Sigmoid colon (tissue), 6 donors: ENCODE measurements at regions not wholly inside any gene's neighbourhood (a gene's known extent, or its start where the extent isn't known, plus 50 kb on each side); places are given as distances from the start of the nearest gene placed in this dataset.

Experiments used
- DNase-seq: peaks from one replicate; pipeline ENCODE4 v3.0.0-alpha.2; 2019
- H3K27ac ChIP-seq, 4 donors: fragments of 200-600 bp; sonication (generic); one replicate each; pipeline ENCODE4 v1.5.1; 2016 to 2019; ENCODE audit warnings: mild to moderate bottlenecking in 1 of 4
- H3K27me3 ChIP-seq, 3 donors: fragments of 200-600 bp; sonication (generic); one replicate each; pipeline ENCODE4 v1.5.1; 2019; ENCODE audit warnings: mild to moderate bottlenecking in 1 of 3
- H3K36me3 ChIP-seq, 4 donors: fragments of 200-600 bp; sonication (generic); one replicate each; pipeline ENCODE4 v1.5.1; 2016 to 2019
- H3K4me1 ChIP-seq, 4 donors: fragments of 200-600 bp; sonication (generic); one replicate each; pipeline ENCODE4 v1.5.1; 2017 to 2019
- H3K4me3 ChIP-seq, 4 donors: fragments of 200-600 bp; sonication (generic); one replicate each; pipeline ENCODE4 v1.5.1; 2017 to 2019; ENCODE audit warnings: mild to moderate bottlenecking in 2 of 4, moderate library complexity in 1 of 4
- H3K9me3 ChIP-seq, 4 donors: fragments of 200-600 bp in 3 of 4; sonication (generic) in 3 of 4; one replicate each; pipeline versions ENCODE4 v1.5.1 to v1.6.1; 2013 to 2019
- EP300 ChIP-seq, 4 donors: sonication (generic); formaldehyde crosslinking; IDR thresholded peaks; one replicate each; pipeline ENCODE4 v1.6.1; 2017; ENCODE audit warnings: antibody characterized with exemption in 4 of 4
- POLR2A ChIP-seq, 2 donors: fragments of 450-650 bp; IDR thresholded peaks; one replicate each; pipeline ENCODE4 v1.6.1; 2016; ENCODE audit warnings: antibody characterized with exemption in 2 of 2, mild to moderate bottlenecking in 2 of 2, moderate library complexity in 2 of 2
- POLR2AphosphoS5 ChIP-seq, 4 donors: sonication (generic); formaldehyde crosslinking; IDR thresholded peaks; one replicate each; pipeline ENCODE4 v1.6.1; 2017; ENCODE audit warnings: antibody characterized with exemption in 4 of 4
- WGBS, 2 donors: extraction: QIAGEN DNeasy Blood & Tissue Kit; methylation state at CpG; one replicate each; pipeline ENCODE4 v1.1.7; 2013; 5-methylcytosine and 5-hydroxymethylcytosine counted together
- intact Hi-C: fragments of 100-400 bp; cut with DNase I; formaldehyde crosslinking; loops from one replicate; pipeline ENCODE4 v1.15.1; 2023
- TF ChIP-seq, protein P1 (sequence below), 4 experiments: fragments of 450-650 bp in 3 of 4; fragments of 200-600 bp in 1 of 4; IDR thresholded peaks; one replicate each; pipeline ENCODE4 v1.5.1; 2016 to 2019; ENCODE audit warnings: antibody characterized with exemption in 4 of 4, mild to moderate bottlenecking in 3 of 4, moderate library complexity in 2 of 4
- donor health status: healthy with polysubstance abuse.
- donor health status: healthy.

- no peak for DNase-seq
- Histone ChIP-seq H3K4me1 (peaks cover 0 to 9% (median 2%) of the 10 kb centered on the region in 4 donors), H3K27ac (no peak overlapping the region), H3K9me3 (no peaks in the 10 kb centered on the region), H3K36me3 (no peaks in the 10 kb centered on the region), H3K27me3 (no peaks in the 10 kb centered on the region), H3K4me3 (no peak overlapping the region)
- 72 to 84% methylated on average over 8 of the region's 8 CpGs for WGBS, 2 donors
- TF ChIP-seq EP300 (IDR thresholded peaks at IDR 0.05), result no peak
- no peak for TF ChIP-seq POLR2A (IDR thresholded peaks at IDR 0.05)
- TF ChIP-seq, protein P1, sequence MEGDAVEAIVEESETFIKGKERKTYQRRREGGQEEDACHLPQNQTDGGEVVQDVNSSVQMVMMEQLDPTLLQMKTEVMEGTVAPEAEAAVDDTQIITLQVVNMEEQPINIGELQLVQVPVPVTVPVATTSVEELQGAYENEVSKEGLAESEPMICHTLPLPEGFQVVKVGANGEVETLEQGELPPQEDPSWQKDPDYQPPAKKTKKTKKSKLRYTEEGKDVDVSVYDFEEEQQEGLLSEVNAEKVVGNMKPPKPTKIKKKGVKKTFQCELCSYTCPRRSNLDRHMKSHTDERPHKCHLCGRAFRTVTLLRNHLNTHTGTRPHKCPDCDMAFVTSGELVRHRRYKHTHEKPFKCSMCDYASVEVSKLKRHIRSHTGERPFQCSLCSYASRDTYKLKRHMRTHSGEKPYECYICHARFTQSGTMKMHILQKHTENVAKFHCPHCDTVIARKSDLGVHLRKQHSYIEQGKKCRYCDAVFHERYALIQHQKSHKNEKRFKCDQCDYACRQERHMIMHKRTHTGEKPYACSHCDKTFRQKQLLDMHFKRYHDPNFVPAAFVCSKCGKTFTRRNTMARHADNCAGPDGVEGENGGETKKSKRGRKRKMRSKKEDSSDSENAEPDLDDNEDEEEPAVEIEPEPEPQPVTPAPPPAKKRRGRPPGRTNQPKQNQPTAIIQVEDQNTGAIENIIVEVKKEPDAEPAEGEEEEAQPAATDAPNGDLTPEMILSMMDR (IDR thresholded peaks at IDR 0.05), result no peak
- TF ChIP-seq POLR2AphosphoS5 (IDR thresholded peaks at IDR 0.05), result no peak
- intact Hi-C loops, result no loop called here
Measured at GRCh38 chr16:24643489-24643888, 86.0 kb upstream of the TNRC6A start.

GRCh38 chr16:24645739-24646645 is 83.5 kb upstream of the TNRC6A start:
- no peaks in the 10 kb centered on the region for H3K9me3 ChIP-seq
- intact Hi-C loops, result loop anchor here (1.0 kb wide), 1 partner anchor 23 kb away; no protein-coding TSS in a partner anchor
- 73 to 80% methylated on average over 5 of the region's 5 CpGs for WGBS, 2 donors
- DNase-seq, result peak; percentile 67
- no peak for TF ChIP-seq POLR2A (IDR thresholded peaks at IDR 0.05)
- peak; percentile 62 to 85 (median 76) for TF ChIP-seq POLR2AphosphoS5 (IDR thresholded peaks at IDR 0.05)
- TF ChIP-seq EP300 (IDR thresholded peaks at IDR 0.05), result peak in 2 of 4 donors; percentile 66 to 89
- no peaks in the 10 kb centered on the region for H3K36me3 ChIP-seq
- no peak overlapping the region for H3K4me3 ChIP-seq
- H3K27ac ChIP-seq, result peak overlapping the region; percentile 32 to 70 (median 64)
- H3K27me3 ChIP-seq, result no peaks in the 10 kb centered on the region
- H3K4me1 ChIP-seq, result peaks cover 0 to 9% (median 2%) of the 10 kb centered on the region in 4 donors

- no peaks in the 10 kb centered on the region for H3K36me3 ChIP-seq
- intact Hi-C loops, result loop anchor here (1.0 kb wide), 1 partner anchor 23 kb away; no protein-coding TSS in a partner anchor
- peak overlapping the region; percentile 32 to 70 (median 63) for H3K27ac ChIP-seq
- no peaks in the 10 kb centered on the region for H3K9me3 ChIP-seq
- H3K4me1 ChIP-seq, result peaks cover 0 to 9% (median 2%) of the 10 kb centered on the region in 4 donors
- WGBS, 2 donors, result 84 to 85% methylated on average over 2 of the region's 2 CpGs
- TF ChIP-seq POLR2A (IDR thresholded peaks at IDR 0.05), result no peak
- TF ChIP-seq, protein P1 (IDR thresholded peaks at IDR 0.05), result no peak
- TF ChIP-seq POLR2AphosphoS5 (IDR thresholded peaks at IDR 0.05), result no peak
- no peak for TF ChIP-seq EP300 (IDR thresholded peaks at IDR 0.05)
- H3K4me3 ChIP-seq, result no peak overlapping the region
- no peaks in the 10 kb centered on the region for H3K27me3 ChIP-seq
- DNase-seq, result no peak
Measured at GRCh38 chr16:24646646-24646995, 82.8 kb upstream of the TNRC6A start.

GRCh38 chr16:24652209-24652712 is 77.2 kb upstream of the TNRC6A start:
- no peak overlapping the region for H3K27ac ChIP-seq
- TF ChIP-seq POLR2AphosphoS5 (IDR thresholded peaks at IDR 0.05), result no peak
- TF ChIP-seq EP300 (IDR thresholded peaks at IDR 0.05), result no peak
- TF ChIP-seq, protein P1 (IDR thresholded peaks at IDR 0.05), result no peak
- no peak for TF ChIP-seq POLR2A (IDR thresholded peaks at IDR 0.05)
- no peak overlapping the region for H3K4me3 ChIP-seq
- no peaks in the 10 kb centered on the region for H3K36me3 ChIP-seq
- no peaks in the 10 kb centered on the region for H3K9me3 ChIP-seq
- no peak for DNase-seq
- intact Hi-C loops, result no loop called here
- WGBS, 2 donors, result 83 to 88% methylated on average over 4 of the region's 4 CpGs
- no peaks in the 10 kb centered on the region for H3K4me1 ChIP-seq
- H3K27me3 ChIP-seq, result no peaks in the 10 kb centered on the region

DNA sequence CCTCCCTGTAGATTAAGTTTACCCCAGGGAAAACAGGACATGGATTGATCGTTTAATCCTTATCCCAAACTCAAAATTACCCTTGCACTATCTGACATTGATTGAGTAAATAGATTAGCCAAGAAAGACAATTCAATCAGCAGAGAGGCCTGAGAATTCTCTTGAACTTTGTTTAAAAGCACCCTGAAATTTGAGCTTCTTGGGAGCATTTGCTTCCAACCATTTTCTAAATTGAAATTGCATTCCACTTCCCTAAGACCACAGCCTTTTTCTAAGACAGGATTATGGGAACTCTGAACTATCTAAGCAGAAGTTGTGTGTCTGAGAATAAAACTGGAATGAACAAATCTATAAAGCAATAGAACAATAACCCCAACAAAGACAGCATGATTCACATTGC is 76.6 kb upstream of the TNRC6A start:
- TF ChIP-seq, protein P1 (IDR thresholded peaks at IDR 0.05), result no peak
- no peak for TF ChIP-seq POLR2AphosphoS5 (IDR thresholded peaks at IDR 0.05)
- TF ChIP-seq EP300 (IDR thresholded peaks at IDR 0.05), result no peak
- no peak for TF ChIP-seq POLR2A (IDR thresholded peaks at IDR 0.05)
- no peaks in the 10 kb centered on the region for H3K4me1 ChIP-seq
- no peak for DNase-seq
- no peak overlapping the region for H3K4me3 ChIP-seq
- H3K9me3 ChIP-seq, result no peaks in the 10 kb centered on the region
- H3K36me3 ChIP-seq, result no peaks in the 10 kb centered on the region
- no peak overlapping the region for H3K27ac ChIP-seq
- 27 to 51% methylated on average over 1 of the region's 1 CpG for WGBS, 2 donors
- no peaks in the 10 kb centered on the region for H3K27me3 ChIP-seq
- intact Hi-C loops, result no loop called here
